GM06990 (cell line): ENCODE measurements at regions not wholly inside any gene's neighbourhood (a gene's known extent, or its start where the extent isn't known, plus 50 kb on each side); places are given as distances from the start of the nearest gene placed in this dataset.

Experiments
- DNase-seq: peaks from one replicate; pipeline ENCODE4 v3.0.0-alpha.2; 2011; ENCODE audit not compliant: insufficient read length; ENCODE audit errors: extremely low read depth
- H3K27me3 ChIP-seq: replicated peaks from 2 replicates; pipeline ENCODE4 v1.6.0; 2011; ENCODE audit warnings: low read length; ENCODE audit not compliant: control insufficient read depth, insufficient read depth
- H3K36me3 ChIP-seq: 2 replicates; pipeline ENCODE4 v1.5.1; 2011; ENCODE audit warnings: low read length; ENCODE audit not compliant: control insufficient read depth, insufficient read depth
- H3K4me3 ChIP-seq: replicated peaks from 2 replicates; pipeline ENCODE4 v1.5.1; 2011; ENCODE audit warnings: low read depth, mild to moderate bottlenecking, control low read depth, low read length
- CTCF ChIP-seq: IDR thresholded peaks from 2 replicates; pipeline ENCODE4 v1.5.1; 2011; ENCODE audit warnings: low read length, control low read depth, mild to moderate bottlenecking, inconsistent platforms; ENCODE audit not compliant: insufficient read depth, poor library complexity, severe bottlenecking

- H3K36me3 ChIP-seq, result no peaks in the 10 kb centered on the region
- H3K4me3 ChIP-seq, result no peak overlapping the region
- no peaks in the 10 kb centered on the region for H3K27me3 ChIP-seq
- no peak for DNase-seq
- no peak for TF ChIP-seq CTCF
Measured at GRCh38 chr7:13496976-13497375, 492.5 kb downstream of the ETV1 start.

- H3K36me3 ChIP-seq, result no peaks in the 10 kb centered on the region
- no peak overlapping the region for H3K4me3 ChIP-seq
- H3K27me3 ChIP-seq, result no peaks in the 10 kb centered on the region
- DNase-seq, result no peak
- no peak for TF ChIP-seq CTCF
Measured at GRCh38 chr7:13508586-13508985, 480.9 kb downstream of the ETV1 start.

GRCh38 chr7:13518738-13519137 is 470.7 kb downstream of the ETV1 start:
- Histone ChIP-seq H3K27me3 (no peaks in the 10 kb centered on the region), H3K36me3 (no peaks in the 10 kb centered on the region), H3K4me3 (no peak overlapping the region)
- DNase-seq, result no peak
- no peak for TF ChIP-seq CTCF

GRCh38 chr7:13524076-13524475 is 465.4 kb downstream of the ETV1 start:
- no peaks in the 10 kb centered on the region for H3K27me3 ChIP-seq
- no peak for TF ChIP-seq CTCF
- DNase-seq, result no peak
- H3K36me3 ChIP-seq, result no peaks in the 10 kb centered on the region
- H3K4me3 ChIP-seq, result no peak overlapping the region

GRCh38 chr7:13532028-13532753 is 457.3 kb downstream of the ETV1 start:
- no peak for DNase-seq
- Histone ChIP-seq H3K36me3 (no peaks in the 10 kb centered on the region), H3K27me3 (no peaks in the 10 kb centered on the region), H3K4me3 (no peak overlapping the region)
- no peak for TF ChIP-seq CTCF

- Histone ChIP-seq H3K27me3 (no peaks in the 10 kb centered on the region), H3K36me3 (no peaks in the 10 kb centered on the region), H3K4me3 (no peak overlapping the region)
- no peak for DNase-seq
- no peak for TF ChIP-seq CTCF
Measured at GRCh38 chr7:13538669-13539068, 450.8 kb downstream of the ETV1 start.
